ENCODE measurements at regions not wholly inside any gene's neighbourhood (a gene's known extent, or its start where the extent isn't known, plus 50 kb on each side); places are given as distances from the start of the nearest gene placed in this dataset.

- TF ChIP-seq FOXP2 (optimal IDR thresholded peaks at IDR 0.05; ENCODE audit: borderline replicate concordance, extremely low read depth, extremely low read length, insufficient read depth) (no peak), POLR2AphosphoS5 (IDR thresholded peaks at IDR 0.05; ENCODE audit: low read depth, low read length) (no peak), SIN3A (IDR thresholded peaks at IDR 0.05; ENCODE audit: borderline replicate concordance, insufficient read depth, low read length) (no peak), REST (IDR thresholded peaks at IDR 0.05; ENCODE audit: insufficient read depth in 1 of 2, low read depth in 2 of 2, low read length in 2 of 2) (no peak), TAF1 (IDR thresholded peaks at IDR 0.05; ENCODE audit: borderline replicate concordance, insufficient read depth, low read length) (no peak)
These were observed 465.0 kb downstream of the KCTD8 start for GRCh38 chr4:43983610-43984009.

DNA sequence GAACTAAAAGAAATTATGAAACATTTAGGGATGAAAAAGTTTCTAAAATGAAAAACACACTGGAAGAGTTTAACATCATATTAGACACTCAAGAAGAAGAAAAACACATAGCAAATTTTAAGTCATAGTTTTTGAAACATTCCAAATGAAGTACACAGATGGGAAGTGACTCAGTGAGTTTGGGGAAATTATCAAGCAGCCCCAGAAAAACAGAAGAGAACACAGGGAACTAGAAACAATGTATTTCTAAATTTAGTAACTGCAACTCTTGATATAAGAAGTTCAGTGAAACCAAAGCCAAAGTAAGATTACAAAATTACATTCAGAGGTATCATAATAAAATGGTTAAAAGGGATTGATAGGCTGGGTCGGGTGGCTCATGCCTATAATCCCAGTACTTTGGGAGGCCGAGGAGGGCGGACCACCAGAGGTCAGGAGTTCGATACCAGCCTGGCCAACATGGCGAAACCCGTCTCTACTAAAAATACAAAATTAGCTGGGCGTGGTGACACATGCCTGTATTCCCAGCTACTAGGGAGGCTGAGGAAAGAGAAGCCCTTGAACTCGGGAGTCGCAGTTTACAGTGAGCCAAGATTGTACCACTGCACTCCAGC is 461.2 kb downstream of the KCTD8 start:
- TF ChIP-seq SIN3A (IDR thresholded peaks at IDR 0.05; ENCODE audit: borderline replicate concordance, insufficient read depth, low read length) (no peak), FOXP2 (optimal IDR thresholded peaks at IDR 0.05; ENCODE audit: borderline replicate concordance, extremely low read depth, extremely low read length, insufficient read depth) (no peak), TAF1 (IDR thresholded peaks at IDR 0.05; ENCODE audit: borderline replicate concordance, insufficient read depth, low read length) (no peak), REST (IDR thresholded peaks at IDR 0.05; ENCODE audit: insufficient read depth in 1 of 2, low read depth in 2 of 2, low read length in 2 of 2) (no peak), POLR2AphosphoS5 (IDR thresholded peaks at IDR 0.05; ENCODE audit: low read depth, low read length) (no peak)

DNA sequence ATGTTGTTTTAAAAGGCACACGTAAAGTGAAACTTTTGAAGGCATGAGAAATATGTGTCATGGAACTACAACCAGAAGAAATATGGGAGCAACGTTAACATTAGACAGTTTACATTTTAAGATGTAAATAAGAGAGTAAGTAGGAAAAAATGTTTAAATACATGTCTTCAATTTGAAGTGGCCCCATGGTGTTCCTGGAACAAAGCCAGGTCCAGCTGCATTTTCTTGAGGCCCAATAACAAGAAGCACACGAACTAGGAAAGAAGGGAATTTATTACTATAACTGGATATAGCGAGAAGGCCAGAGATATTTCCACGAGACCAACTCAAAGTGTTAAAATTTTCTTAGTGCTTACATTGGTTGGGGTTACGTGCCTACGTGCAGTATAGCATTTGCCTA is 458.1 kb downstream of the KCTD8 start:
- TF ChIP-seq SIN3A (IDR thresholded peaks at IDR 0.05; ENCODE audit: borderline replicate concordance, insufficient read depth, low read length) (no peak), FOXP2 (optimal IDR thresholded peaks at IDR 0.05; ENCODE audit: borderline replicate concordance, extremely low read depth, extremely low read length, insufficient read depth) (no peak), REST (IDR thresholded peaks at IDR 0.05; ENCODE audit: insufficient read depth in 1 of 2, low read depth in 2 of 2, low read length in 2 of 2) (no peak), POLR2AphosphoS5 (IDR thresholded peaks at IDR 0.05; ENCODE audit: low read depth, low read length) (no peak), TAF1 (IDR thresholded peaks at IDR 0.05; ENCODE audit: borderline replicate concordance, insufficient read depth, low read length) (no peak)

- TF ChIP-seq SIN3A (IDR thresholded peaks at IDR 0.05; ENCODE audit: borderline replicate concordance, insufficient read depth, low read length) = no peak
- TF ChIP-seq FOXP2 (optimal IDR thresholded peaks at IDR 0.05; ENCODE audit: borderline replicate concordance, extremely low read depth, extremely low read length, insufficient read depth) = no peak
- TF ChIP-seq TAF1 (IDR thresholded peaks at IDR 0.05; ENCODE audit: borderline replicate concordance, insufficient read depth, low read length) = no peak
- no peak for TF ChIP-seq REST (IDR thresholded peaks at IDR 0.05; ENCODE audit: insufficient read depth in 1 of 2, low read depth in 2 of 2, low read length in 2 of 2)
- TF ChIP-seq POLR2AphosphoS5 (IDR thresholded peaks at IDR 0.05; ENCODE audit: low read depth, low read length) = no peak
These were observed 457.6 kb downstream of the KCTD8 start for GRCh38 chr4:43990963-43991362.
